ENCODE measurements at regions not wholly inside any gene's neighbourhood (a gene's known extent, or its start where the extent isn't known, plus 50 kb on each side); places are given as distances from the start of the nearest gene placed in this dataset.
"Not testable (repeated sequence)": the region's sequence is repeated elsewhere in the genome, so short reads cannot be mapped to it uniquely, and the experiment has no call there.

DNA sequence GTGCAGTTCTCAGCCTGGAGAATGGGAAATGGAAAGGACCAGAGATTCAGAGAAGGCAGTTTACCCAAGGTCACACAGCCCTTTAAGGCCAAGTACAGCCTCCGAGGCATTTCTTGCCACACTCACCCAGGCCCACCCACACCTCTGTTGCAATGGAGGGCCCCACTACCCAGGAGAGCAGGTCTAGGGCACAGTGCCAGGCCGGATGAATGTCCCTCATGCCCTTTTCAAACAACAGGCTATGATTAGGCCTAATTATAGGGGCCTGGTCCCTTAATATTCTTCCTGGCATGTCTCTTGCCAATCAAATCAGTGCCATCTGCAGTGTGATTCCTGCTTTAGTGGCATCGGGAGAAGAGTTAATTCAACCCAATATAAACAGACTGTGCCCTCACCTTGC lies 195.3 kb downstream of the KLRB1 start:
- not testable (repeated sequence) for DNase-seq (ENCODE audit: low read depth)

DNA sequence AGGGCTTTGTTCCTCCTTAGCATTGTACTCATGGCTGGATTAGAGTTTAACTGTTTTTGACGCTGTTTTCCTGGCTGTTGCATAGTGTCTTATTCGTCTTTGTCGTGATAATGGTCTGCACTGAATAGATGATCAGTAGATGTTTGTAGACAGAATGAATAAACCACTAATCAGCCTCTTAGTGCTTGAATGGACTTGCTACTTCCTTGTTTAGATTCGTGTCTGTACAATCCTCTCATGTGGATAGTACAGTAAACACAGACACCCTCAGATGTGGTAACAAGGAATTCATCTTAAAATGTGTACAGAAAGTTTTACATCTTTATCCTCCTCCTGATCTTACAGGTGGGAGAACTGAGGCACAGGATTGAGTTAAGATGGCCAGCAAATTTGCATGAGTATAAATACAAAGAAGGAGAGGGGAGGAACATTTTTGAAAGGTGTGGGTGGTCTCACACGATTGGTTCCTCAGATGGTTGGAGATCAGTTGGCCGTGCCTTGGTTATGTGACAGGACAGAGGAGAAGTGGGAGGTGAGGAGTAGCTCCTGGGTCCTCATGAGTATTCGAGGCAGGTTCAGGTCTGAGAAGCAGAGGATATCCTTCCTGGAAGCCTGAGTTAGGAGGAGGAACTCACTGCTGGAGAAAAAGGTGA lies 196.0 kb downstream of the KLRB1 start:
- DNase-seq (ENCODE audit: low read depth) = not testable (repeated sequence)

DNA sequence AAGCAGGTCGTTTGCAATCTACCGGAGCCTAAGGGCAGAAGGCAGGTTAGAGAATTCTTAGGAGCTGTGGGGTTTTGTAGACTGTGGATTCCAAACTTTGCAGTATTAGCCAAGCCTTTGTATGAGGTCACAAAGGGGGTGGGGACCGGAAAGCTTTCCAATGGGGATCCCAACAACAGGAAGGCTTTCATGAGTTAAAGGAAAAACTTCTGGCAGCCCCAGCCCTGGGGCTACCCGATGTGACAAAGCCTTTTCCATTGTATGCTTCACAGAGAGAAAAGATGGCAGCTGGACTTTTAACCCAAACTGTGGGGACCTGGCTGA lies 199.2 kb upstream of the PZP start:
- not testable (repeated sequence) for DNase-seq (ENCODE audit: low read depth)

DNA sequence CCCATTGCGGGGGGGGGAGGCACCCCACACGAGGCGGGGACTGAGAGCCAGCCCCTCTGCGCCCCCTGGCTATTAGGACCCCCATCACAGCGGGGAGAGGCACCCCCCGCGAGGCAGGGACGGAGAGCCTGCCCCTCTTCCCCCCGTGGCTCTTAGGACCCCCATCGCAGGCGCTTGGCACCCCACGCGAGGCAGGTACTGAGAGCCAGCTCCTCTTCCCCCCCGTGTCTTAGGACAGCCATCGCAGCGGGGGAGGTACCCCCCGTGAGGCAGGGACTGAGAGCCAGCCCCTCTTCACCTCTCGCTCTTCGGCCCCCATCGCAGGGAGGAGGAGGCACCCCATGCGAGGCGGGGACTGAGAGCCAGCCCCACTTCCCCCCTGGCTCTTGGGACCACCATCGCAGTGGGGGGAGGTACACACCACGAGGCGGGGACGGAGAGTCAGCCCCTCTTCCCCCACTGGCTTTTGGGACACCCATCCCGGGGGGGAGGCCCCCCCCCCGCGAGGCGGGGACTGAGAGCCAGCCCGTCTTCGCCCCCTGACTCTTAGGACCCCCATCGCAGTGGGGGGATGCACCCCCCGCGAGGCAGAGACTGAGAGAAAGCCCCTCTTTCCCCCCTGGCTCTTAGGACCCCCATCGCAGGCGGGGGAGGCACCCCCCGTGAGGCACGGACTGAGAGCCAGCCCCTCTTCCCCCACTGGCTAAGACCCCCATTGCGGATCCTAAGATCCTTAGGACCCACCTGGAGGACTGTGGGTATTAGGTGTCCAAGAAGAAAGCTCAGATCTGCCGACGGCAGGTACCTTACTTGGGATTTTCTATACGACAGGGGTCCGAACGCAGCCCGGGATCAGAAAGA lies 198.6 kb upstream of the PZP start:
- no peak for DNase-seq (ENCODE audit: low read depth)

DNA sequence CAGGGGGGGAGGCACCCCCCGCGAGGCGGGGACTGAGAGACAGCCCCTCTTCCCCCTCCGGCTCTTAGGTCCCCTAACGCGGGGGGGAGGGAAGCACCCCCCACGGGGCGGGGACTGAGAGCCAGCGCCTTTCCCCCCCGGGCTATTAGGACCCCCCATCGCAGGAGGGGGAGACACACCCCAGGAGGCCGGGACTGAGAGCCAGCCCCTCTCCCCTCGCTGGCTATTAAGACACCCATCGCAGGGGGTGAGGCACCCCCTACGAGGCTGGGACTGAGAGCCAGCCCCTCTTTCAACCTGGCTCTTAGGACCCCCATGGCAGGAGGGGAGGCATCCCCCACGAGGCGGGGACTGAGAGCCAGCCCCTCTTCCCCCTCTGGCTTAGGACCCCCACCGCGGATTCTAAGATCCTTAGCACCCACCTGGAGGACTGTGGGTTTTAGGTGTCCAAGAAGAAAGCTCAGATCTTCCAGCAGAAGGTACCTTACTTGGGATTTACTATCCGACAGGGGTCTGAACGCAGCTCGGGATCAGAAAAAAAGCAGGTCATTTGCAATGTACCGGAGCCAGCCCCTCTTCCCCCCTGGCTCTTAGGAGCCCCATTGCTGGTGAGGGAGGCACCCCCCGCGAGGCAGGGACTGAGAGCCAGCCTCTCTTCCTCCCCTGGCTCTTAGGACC lies 197.8 kb upstream of the PZP start:
- no peak for DNase-seq (ENCODE audit: low read depth)

DNA sequence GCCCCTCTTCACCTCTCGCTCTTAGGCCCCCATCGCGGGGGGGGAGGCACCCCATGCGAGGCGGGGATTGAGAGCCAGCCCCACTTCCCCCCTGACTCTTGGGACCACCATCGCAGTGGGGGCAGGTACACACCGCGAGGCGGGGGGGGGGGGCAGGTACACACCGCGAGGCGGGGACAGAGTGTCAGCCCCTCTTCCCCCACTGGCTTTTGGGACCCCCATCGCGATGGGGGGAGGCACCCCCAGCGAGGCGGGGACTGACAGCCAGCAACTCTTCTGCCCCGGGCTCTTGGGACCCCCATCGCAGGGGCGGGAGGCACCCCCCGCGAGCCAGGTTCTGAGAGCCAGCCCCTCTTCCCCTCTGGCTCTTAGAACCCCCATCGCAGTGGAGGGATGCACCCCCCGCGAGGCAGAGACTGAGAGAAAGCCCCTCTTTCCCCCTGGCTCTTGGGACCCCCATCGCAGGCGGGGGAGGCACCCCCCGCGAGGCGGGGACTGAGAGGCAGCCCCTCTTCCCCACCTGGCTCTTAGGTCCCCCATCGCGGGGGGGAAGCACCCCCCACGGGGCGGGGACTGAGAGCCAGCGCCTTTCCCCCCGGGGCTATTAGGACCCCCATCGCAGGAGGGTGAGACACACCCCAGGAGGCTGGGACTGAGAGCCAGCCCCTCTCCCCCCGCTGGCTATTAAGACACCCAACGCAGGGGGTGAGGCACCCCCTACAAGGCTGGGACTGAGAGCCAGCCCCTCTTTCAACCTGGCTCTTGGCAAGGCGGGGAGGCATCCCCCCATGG lies 196.5 kb upstream of the PZP start:
- DNase-seq (ENCODE audit: low read depth) = no peak

DNA sequence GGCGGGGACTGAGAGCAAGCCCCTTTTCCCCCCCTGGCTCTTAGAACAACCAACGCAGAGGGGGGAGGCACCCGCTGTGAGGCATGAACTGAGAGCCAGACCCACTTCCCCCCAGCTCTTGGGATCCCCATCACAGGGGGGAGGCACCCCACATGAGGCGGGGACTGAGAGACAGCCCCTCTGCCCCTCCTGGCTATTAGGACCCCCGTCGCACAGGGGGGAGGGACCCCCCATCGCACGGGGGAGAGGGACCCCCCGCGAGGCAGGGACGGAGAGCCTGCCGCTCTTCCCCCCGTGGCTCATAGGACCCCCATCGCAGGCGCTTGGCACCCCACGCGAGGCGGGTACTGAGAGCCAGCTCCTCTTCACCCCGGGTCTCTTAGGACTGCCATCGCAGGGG lies 195.8 kb upstream of the PZP start:
- no peak for DNase-seq (ENCODE audit: low read depth)

DNA sequence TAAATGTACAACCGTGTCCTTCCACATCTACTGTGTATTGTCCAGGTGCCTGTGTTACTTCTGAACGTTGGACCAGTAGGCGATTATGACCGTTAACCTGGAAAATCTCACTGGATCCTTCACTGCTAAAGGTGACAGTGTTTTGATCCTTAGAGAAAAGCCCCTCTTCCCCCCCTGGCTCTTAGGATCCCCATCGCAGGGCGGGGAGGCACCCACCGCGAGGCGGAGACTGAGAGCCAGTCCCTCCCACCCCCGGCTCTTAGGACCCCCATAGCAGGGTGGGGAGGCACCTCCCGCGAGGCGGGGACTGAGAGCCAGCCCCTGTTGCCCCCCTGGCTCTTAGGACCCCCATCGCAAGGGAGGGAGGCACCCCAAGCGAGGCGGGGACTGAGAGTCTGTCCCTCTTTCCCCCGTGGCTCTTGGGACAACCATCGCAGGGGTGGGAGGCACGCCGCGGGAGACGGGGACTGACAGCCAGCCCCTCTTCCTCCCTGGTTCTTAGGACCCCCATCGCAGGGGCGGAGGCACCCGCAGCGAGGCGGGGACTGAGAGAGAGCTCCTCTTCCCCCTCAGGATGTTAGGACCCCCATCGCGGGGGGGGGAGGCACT lies 194.3 kb upstream of the PZP start:
- not testable (repeated sequence) for DNase-seq (ENCODE audit: low read depth)

DNA sequence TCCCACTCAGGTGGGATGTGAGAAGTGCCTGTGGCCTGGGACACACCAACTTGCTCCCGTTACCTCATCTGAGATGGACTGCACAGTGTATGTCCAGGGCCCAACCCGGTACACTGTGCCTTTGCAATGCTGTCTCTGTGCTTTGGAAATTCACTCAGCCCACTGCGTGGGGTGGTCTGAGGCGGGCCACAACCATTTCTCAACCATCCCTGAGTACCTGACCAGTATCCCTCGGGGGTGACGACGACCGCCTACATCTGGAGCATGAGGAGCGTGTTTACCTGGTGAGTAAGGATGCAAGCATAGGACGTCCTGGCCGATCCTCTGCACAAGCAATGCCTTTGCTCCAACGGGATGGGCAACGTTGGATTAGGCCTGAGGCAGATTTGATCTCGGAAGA lies 188.2 kb upstream of the PZP start:
- not testable (repeated sequence) for DNase-seq (ENCODE audit: low read depth)

DNA sequence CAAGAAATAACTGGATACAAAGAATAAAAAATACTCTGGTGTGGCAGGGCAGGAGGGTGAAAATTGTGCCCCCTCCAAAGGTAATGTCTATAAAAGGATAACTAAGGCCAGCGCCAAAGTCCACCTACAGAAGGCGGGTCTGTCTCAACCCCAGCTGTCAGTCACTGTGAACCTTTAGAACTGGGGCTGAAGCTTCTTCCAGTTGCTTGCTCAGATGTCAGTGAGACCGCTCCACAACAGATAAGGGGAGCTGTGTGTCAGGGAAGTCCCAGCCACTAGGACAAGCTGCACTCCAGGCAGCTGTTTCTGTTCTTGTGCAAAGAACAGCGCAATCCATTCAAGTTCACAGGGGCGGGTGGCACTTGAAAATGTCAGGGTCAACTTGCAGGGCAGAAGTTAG lies 187.0 kb upstream of the PZP start:
- DNase-seq (ENCODE audit: low read depth) = not testable (repeated sequence)

DNA sequence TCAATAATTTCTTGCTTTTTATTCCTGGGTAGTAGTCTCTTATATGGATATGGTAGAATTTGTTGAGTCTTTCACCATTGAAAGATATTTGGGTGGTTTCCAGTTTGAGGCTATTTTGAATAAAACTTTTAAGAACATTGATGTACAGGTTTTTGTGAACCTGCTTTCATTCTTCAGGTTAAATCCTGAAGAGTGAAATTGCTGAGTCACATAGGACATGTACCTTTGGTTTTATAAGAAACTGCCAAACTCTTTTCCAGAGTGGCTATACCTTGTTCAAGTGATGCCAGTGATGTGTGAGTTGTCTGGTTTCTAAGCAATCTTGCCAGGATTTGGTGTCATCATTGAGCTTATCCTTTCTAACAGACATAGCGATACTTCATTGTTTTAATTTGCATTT lies 184.6 kb upstream of the PZP start:
- DNase-seq (ENCODE audit: low read depth) = no peak

DNA sequence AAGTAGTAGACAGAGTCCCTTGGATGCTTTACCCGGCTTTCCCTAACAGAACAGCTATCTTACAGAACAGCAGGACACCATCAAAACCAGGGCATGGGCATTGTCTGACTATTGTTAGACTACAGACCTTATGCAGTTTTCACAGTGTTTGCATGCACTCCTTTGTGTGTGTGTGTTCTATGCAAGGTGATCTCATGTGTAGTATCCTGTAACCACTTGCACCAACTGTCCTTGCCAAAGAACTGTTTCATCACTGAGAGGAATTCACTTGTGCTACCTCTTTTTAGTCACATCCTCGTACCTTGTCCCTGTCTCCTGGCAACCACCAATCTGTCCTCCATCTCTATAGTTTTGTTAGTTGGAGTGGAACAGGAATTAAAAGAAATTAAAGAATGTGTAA lies 183.6 kb upstream of the PZP start:
- DNase-seq (ENCODE audit: low read depth) = no peak

DNA sequence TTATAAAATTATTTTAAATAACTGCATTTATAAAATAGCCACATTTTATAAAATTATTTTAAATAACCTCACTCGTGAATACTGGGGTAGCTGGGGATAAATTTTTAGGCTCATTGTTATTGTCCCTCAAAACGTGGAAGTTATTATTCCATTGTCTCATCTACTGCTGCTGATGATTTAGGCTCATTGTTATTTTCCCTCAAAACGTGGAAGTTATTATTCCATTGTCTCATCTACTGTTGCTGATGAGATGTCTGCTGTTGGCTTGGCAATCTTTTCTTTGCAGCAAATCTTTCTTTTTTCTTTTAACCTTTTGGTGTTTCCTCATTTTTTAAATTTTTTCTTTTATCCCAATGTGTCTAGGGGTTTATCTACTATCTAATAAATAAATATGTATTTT lies 182.6 kb upstream of the PZP start:
- no peak for DNase-seq (ENCODE audit: low read depth)

DNA sequence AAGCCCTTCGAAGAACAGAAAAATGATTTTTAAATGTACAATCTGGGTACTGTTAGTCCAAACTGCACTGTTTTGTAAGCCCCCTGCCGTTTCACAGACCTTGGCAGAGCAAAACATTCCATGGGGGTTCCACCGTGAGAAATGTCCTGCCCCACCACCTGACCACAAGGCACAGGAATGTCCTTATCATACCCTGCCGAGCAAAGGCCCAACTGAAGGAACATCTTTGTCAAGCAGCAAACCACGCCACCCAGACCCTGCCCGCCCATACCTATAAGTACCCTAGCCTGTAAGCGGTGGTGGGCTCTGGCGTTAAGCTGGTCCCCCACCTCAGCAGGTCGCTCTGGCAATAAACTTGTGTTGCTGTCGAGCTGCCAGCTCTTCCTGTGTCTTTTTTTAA lies 181.6 kb upstream of the PZP start:
- no peak for DNase-seq (ENCODE audit: low read depth)

DNA sequence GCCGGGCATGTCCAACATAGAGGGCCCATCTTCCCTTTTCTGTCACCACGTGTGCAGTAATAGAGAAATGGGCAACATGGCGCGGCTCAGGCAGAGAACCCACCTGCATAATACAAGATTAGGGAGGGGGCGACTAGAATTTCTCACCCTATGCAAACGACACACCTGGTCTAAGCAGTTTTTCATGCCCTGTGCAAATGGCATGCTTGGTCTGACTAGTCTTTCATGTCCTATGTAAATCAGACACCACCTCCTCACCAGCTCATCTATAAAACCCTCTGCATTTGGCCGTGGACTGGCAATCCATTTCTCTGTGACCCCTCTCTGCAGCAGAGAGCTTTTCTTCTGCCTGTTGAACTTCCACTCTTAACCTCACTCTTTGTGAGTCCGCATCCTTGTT lies 180.2 kb upstream of the PZP start:
- no peak for DNase-seq (ENCODE audit: low read depth)

DNA sequence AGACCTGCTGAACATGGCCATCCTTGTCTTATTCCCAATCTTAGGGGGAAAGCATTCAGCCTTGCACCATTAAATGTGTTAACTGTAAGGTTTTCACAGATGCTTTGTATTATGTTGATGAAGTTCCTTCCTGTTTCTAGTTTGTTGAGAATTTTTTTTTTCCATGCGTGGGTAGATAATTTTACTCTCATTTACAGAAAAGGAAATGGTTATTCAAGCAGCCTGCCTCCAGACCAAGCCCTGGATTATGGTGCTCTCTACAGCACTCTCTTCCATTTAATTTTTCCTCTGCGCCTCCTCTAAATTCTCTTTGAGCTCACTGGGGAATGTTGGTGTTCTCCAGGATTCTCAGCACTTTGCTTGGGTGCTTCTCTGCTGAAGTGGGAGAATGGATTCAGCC lies 179.3 kb upstream of the PZP start:
- no peak for DNase-seq (ENCODE audit: low read depth)

DNA sequence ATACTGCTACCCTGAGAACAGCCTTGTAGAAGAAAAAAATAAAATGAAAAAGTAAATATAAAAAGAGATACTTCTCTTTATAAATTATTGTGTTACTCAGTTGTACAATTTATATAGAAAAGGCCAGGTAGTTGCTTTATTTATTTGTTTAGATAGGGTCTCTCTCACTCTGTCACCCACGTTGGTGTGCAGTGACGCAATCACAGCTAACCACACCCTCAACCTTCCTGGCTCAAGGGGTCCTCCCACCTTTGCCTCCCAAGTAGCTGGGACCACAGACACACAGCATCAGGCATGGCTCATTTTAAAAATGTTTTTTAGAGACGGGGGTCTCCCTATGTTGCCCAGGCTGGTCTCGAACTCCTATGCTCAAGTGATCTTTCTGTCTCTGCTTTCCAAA lies 175.4 kb upstream of the PZP start:
- no peak for DNase-seq (ENCODE audit: low read depth)

DNA sequence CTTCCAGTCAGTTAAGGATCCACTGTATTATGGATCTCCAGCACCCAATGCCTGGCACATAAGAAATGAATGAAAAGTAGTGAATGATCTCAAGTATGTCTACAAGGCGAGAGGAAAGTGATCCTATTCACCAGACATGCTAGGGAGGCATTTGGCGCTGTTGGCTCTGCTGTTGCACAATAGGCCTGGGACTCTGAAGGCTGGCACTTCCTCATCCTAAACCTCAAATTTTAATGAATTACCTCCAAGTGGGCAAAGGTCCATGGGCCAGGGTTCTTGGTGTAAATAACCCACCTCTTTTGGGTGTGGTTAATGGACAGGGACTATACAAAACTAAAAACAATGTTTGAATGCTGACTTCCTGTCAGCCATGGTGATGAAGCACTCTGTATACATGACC lies 173.4 kb upstream of the PZP start:
- no peak for DNase-seq (ENCODE audit: low read depth)

DNA sequence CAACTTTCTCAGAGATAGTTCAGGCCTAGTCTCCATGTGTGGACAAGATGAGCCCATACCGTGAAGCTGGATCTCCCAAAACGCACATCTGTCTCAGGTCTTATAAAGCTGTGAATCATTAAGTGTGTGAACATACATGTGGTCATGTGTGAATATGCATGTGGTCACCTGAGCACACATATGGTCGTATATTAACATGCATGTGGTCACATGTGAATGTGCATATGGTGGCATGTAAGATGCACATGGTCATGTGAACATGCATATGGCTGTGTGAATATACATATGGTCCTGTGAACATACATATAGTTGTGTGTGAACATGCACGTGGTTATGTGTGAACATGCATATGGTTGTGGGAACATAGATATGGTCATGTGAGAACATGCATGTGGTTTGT lies 172.5 kb upstream of the PZP start:
- DNase-seq (ENCODE audit: low read depth) = no peak

DNA sequence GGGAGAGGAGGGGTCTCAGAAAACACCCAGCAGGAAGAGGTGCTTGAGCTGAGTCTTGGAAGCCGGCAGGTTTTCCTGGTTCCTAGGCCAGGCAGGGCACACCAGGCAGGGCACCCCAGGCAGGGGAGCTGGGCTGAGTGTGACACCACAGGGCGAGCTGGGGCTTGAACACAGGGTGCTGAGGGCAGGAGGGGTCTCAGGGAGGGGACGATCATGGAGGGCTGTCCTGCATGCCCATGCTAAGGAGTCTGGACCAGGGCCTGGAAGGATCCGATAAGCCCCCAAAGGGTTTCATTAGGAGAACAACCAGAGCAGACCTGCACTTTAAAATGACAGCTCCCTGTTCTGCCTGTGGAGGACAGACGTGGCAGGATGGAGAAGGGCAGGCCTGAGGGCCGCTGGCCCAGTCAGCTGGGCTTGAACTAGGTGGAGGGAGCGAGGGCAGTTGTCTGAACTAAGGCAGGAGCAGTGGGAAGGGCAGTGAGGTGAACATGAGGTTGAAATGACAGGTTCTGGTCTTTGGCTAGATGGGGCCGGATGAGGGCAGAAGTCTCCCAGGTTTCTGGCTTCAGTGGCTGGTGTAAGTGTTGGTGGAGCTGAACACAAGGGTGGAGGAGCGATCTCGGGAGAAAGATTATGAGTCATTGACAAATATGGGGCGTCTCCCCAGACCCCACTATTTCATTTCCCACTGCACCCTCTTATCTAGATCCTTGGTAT lies 171.0 kb upstream of the PZP start:
- DNase-seq (ENCODE audit: low read depth) = no peak

DNA sequence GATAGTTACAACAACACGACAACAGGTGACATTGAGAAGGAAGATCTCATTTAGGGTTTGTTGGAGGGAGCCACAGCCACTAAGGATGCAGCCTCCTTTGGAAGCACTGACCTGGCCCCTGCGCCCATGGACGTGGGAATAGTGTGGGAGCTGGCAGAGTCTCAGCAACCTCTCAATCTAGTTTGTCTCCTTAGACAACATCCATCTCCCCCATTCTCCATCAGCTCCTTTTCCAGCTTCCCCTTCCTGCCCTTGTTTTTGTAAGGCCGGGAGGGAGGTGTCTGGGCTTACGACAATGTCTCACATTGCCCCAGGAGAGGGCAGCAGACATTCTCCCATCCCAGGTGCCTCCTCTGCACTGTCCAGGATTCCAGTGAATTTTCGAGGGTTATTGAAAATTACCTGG lies 170.2 kb upstream of the PZP start:
- DNase-seq (ENCODE audit: low read depth) = no peak
